K562 (cell line): ENCODE measurements at regions not wholly inside any gene's neighbourhood (a gene's known extent, or its start where the extent isn't known, plus 50 kb on each side); places are given as distances from the start of the nearest gene placed in this dataset.

Experiments
- ATAC-seq: fragments of 200-7000 bp; cut with Tn5 transposase; 3 replicates; pipeline ENCODE4 v1.9.1; 2020; ENCODE audit warnings: moderate library complexity
- BruUV-seq: library from RNA; stranded (reverse); fragments of 400-500 nt; replicated peaks from 2 replicates; lab custom pipeline; 2021; lab: Mats Ljungman, UMichigan
- CTCF ChIA-PET: fragments of 300-600 bp; formaldehyde crosslinking; extraction: SDS; loops from one replicate; lab custom pipeline; 2021; ENCODE audit warnings: low intra/inter-chr PET ratio; lab: Yijun Ruan, JAX
- POLR2A ChIA-PET: fragments of 300-600, 350-650 bp; sonication (Branson Sonifier 250); formaldehyde crosslinking; extraction: SDS; loops from one replicate; lab custom pipeline; 2021; ENCODE audit warnings: antibody characterized with exemption, inconsistent platforms; lab: Yijun Ruan, JAX
- DNase-seq, 4 experiments: peaks; one replicate each; pipeline versions ENCODE4 v3.0.0 to v3.0.0-alpha.2; 2011 to 2018; ENCODE audit warnings: low spot score in 3 of 4, mixed read lengths in 3 of 4; ENCODE audit errors: extremely low read depth in 1 of 4
- FAIRE-seq: peaks from 2 replicates; lab custom pipeline; 2011; peaks lifted over from hg19 to GRCh38; lab: Jason Lieb, UNC
- H2AFZ ChIP-seq: 2 replicates; pipeline ENCODE4 v1.6.0; 2011; ENCODE audit warnings: low read depth, low read length, control low read depth, inconsistent platforms
- H3K27ac ChIP-seq: fragments of 200-600 bp; 3 replicates; pipeline ENCODE4 v1.8.0; 2011; ENCODE audit warnings: low read depth, mild to moderate bottlenecking, control low read depth, inconsistent platforms, low read length, moderate library complexity, mixed read lengths; ENCODE audit errors: extremely low read depth
- H3K27me3 ChIP-seq, 2 experiments: fragments of 300-600 bp in 1 of 2; 2 replicates in 1 of 2; 3 replicates in 1 of 2; pipeline versions ENCODE4 v1.6.0 to v1.8.0; 2011; ENCODE audit warnings: inconsistent platforms in 2 of 2, low read length in 2 of 2, mild to moderate bottlenecking in 1 of 2, mixed read lengths in 1 of 2, moderate library complexity in 1 of 2; ENCODE audit not compliant: control insufficient read depth in 2 of 2, insufficient read depth in 2 of 2
- H3K36me3 ChIP-seq: fragments of 300-600 bp; 3 replicates; pipeline ENCODE4 v1.8.0; 2011; ENCODE audit warnings: mild to moderate bottlenecking, low read length, inconsistent platforms; ENCODE audit not compliant: control insufficient read depth, insufficient read depth
- H3K4me1 ChIP-seq, 2 experiments: fragments of 200-600 bp in 1 of 2; replicated peaks in 1 of 2; 2 replicates in 1 of 2; 3 replicates in 1 of 2; pipeline versions ENCODE4 v1.5.1 to v1.8.0; 2011; ENCODE audit warnings: inconsistent platforms in 2 of 2, low read length in 2 of 2, mild to moderate bottlenecking in 1 of 2, mixed read lengths in 1 of 2, moderate library complexity in 1 of 2; ENCODE audit not compliant: control insufficient read depth in 2 of 2, insufficient read depth in 2 of 2
- H3K4me2 ChIP-seq: 2 replicates; pipeline ENCODE4 v1.6.1; 2011; ENCODE audit warnings: low read length, control low read depth, inconsistent platforms, mixed read lengths; ENCODE audit not compliant: insufficient read depth
- H3K4me3 ChIP-seq: fragments of 200-600 bp; sonication (generic), shearing (Covaris generic); 2 replicates; pipeline ENCODE4 v1.5.1; 2016; ENCODE audit warnings: control low read depth, inconsistent platforms
- H3K79me2 ChIP-seq: fragments of 200-600 bp; 3 replicates; pipeline ENCODE4 v1.8.0; 2011; ENCODE audit warnings: low read length, inconsistent platforms; ENCODE audit not compliant: control insufficient read depth, insufficient read depth
- H3K9ac ChIP-seq, 2 experiments: 2 replicates each; pipeline versions ENCODE4 v1.6.0 to v1.6.1; 2011; ENCODE audit warnings: low read depth in 2 of 2, low read length in 2 of 2, control low read depth in 1 of 2, inconsistent platforms in 1 of 2, mild to moderate bottlenecking in 1 of 2, mixed read lengths in 1 of 2; ENCODE audit not compliant: insufficient read depth in 1 of 2
- H3K9me1 ChIP-seq: one replicate; pipeline ENCODE4 v1.6.0; 2011; ENCODE audit warnings: inconsistent platforms, mild to moderate bottlenecking, low read length, moderate library complexity; ENCODE audit not compliant: control insufficient read depth, insufficient read depth
- H3K9me3 ChIP-seq: replicated peaks from 2 replicates; pipeline ENCODE4 v1.5.1; 2011; ENCODE audit warnings: low read depth, low read length, inconsistent platforms; ENCODE audit not compliant: control insufficient read depth, insufficient read depth
- H4K20me1 ChIP-seq: replicated peaks from 2 replicates; pipeline ENCODE4 v1.6.1; 2011; ENCODE audit warnings: low read length, inconsistent platforms, mixed read lengths; ENCODE audit not compliant: control insufficient read depth, insufficient read depth
- ATF6 ChIP-seq: sonication (generic); formaldehyde crosslinking; IDR thresholded peaks from 2 replicates; pipeline ENCODE4 v1.4.0; 2020; ENCODE audit warnings: mild to moderate bottlenecking, missing genetic modification reagents
- RAD21 ChIP-seq, 2 experiments: fragments of 250-450 bp in 1 of 2; fragments of 450-650 bp in 1 of 2; sonication (Bioruptor Pico) in 1 of 2; formaldehyde crosslinking in 1 of 2; IDR thresholded peaks in 1 of 2; conservative IDR thresholded peaks in 1 of 2; 2 replicates each; pipeline versions ENCODE4 v1.4.0 to v1.8.0; 2020 to 2022; ENCODE audit warnings: mild to moderate bottlenecking in 2 of 2, moderate library complexity in 1 of 2
- REST ChIP-seq, 2 experiments: fragments of 450-650 bp; formaldehyde crosslinking in 1 of 2; IDR thresholded peaks; 2 replicates each; pipeline versions ENCODE4 v1.4.0 to v1.6.1; 2014 to 2020; ENCODE audit warnings: mild to moderate bottlenecking in 2 of 2, borderline replicate concordance in 1 of 2, low read depth in 1 of 2
- TCFL5 ChIP-seq: fragments of 250-450 bp; sonication (Bioruptor Pico); conservative IDR thresholded peaks from 2 replicates; pipeline ENCODE4 v1.6.1; 2021; ENCODE audit warnings: mild to moderate bottlenecking, moderate library complexity, matching md5 sums
- ZNF212 ChIP-seq: fragments of 450-650 bp; formaldehyde crosslinking; IDR thresholded peaks from 2 replicates; pipeline ENCODE4 v1.4.0; 2020; ENCODE audit warnings: mild to moderate bottlenecking
- WGBS: fragments of 100-300 bp; shearing (Covaris generic); methylation state at CpG from one replicate; pipeline ENCODE4 v1.1.6; 2016; ENCODE audit warnings: low coverage, mixed read lengths; ENCODE audit not compliant: insufficient coverage; ENCODE audit errors: missing lambda C conversion rate; 5-methylcytosine and 5-hydroxymethylcytosine counted together
- in situ Hi-C: fragments of 300-500 bp; cut with MboI; formaldehyde crosslinking; loops from 4 replicates; pipeline ENCODE4 v1.15.0; 2018; ENCODE audit warnings: inconsistent platforms, mixed read lengths
- intact Hi-C: fragments of 100-400 bp; cut with micrococcal nuclease; formaldehyde crosslinking; loops from 2 replicates; pipeline ENCODE4 v1.14.2; 2022

GRCh38 chr4:159484864-159485263, 382.0 kb downstream of the RAPGEF2 start:
- no peak overlapping the region for H3K4me3 ChIP-seq
- H3K9me3 ChIP-seq: no peaks in the 10 kb centered on the region
- no TSS peak for BruUV-seq
- H3K36me3 ChIP-seq: no peaks in the 10 kb centered on the region
- H3K27ac ChIP-seq: no peak overlapping the region
- no peaks in the 10 kb centered on the region for H3K9me1 ChIP-seq
- ATAC-seq: no peak
- no peaks in the 10 kb centered on the region for H3K79me2 ChIP-seq
- in situ Hi-C loops: no loop called here
- no peaks in the 10 kb centered on the region for H3K4me1 ChIP-seq
- POLR2A ChIA-PET: no interaction called here
- H3K9ac ChIP-seq: no peak overlapping the region
- no peaks in the 10 kb centered on the region; a peak in 1 of 5 replicates for H3K27me3 ChIP-seq
- intact Hi-C loops: no loop called here
- H2AFZ ChIP-seq: no peak overlapping the region
- no peaks in the 10 kb centered on the region for H4K20me1 ChIP-seq
- no peak overlapping the region for H3K4me2 ChIP-seq
- WGBS: 0% methylated on average over 2 of the region's 2 CpGs
- FAIRE-seq: no peak
- TF ChIP-seq TCFL5 (CRISPR knock-in tag): no peak
- no peak for TF ChIP-seq ATF6 (CRISPR knock-in tag)
- TF ChIP-seq ZNF212: no peak
- DNase-seq: no peak
- CTCF ChIA-PET: no interaction called here

GRCh38 chr4:159487284-159487747, 384.4 kb downstream of the RAPGEF2 start:
- Histone ChIP-seq H3K27ac (no peak overlapping the region), H2AFZ (no peak overlapping the region), H3K9me1 (no peaks in the 10 kb centered on the region), H3K27me3 (no peaks in the 10 kb centered on the region), H3K36me3 (no peaks in the 10 kb centered on the region), H3K4me2 (no peak overlapping the region; the same call in 1 of the 2 replicates), H3K4me3 (no peak overlapping the region), H3K9me3 (no peaks in the 10 kb centered on the region), H3K4me1 (no peaks in the 10 kb centered on the region), H4K20me1 (no peaks in the 10 kb centered on the region), H3K9ac (no peak overlapping the region), H3K79me2 (no peaks in the 10 kb centered on the region)
- BruUV-seq: no TSS peak
- ChIA-PET CTCF (interaction anchor here (0.8 kb wide), 1 partner anchor 8 kb away, joined by 3 read pairs; no protein-coding TSS in a partner anchor), POLR2A (no interaction called here)
- 2% methylated on average over 8 of the region's 8 CpGs for WGBS
- in situ Hi-C loops: no loop called here
- peak; percentile 56 to 78 (median 65) for DNase-seq
- intact Hi-C loops: no loop called here
- peak; percentile 85 for FAIRE-seq
- peak; percentile 98 for ATAC-seq
- peak; percentile 84 to 88 for TF ChIP-seq RAD21 (CRISPR knock-in tag; conservative IDR thresholded peaks at IDR 0.05 in 1 of 2, IDR thresholded peaks at IDR 0.05 in 1 of 2)
- TF ChIP-seq REST (IDR thresholded peaks at IDR 0.05; ENCODE audit: borderline replicate concordance): peak; percentile 79
- TF ChIP-seq REST (CRISPR knock-in tag; IDR thresholded peaks at IDR 0.05; ENCODE audit: low read depth): no peak
